ENCODE measurements at regions not wholly inside any gene's neighbourhood (a gene's known extent, or its start where the extent isn't known, plus 50 kb on each side); places are given as distances from the start of the nearest gene placed in this dataset.

- 62 to 100% methylated on average over 1 of the region's 1 CpG for WGBS, 2 donors
- H3K9me3 ChIP-seq: no peaks in the 10 kb centered on the region
- DNase-seq: no peak
- H3K4me3 ChIP-seq: no peak overlapping the region
- H3K27me3 ChIP-seq: no peaks in the 10 kb centered on the region
- H3K27ac ChIP-seq: no peak overlapping the region
- H3K36me3 ChIP-seq (replicated peaks in 1 of 2; ENCODE audit: insufficient read depth in 1 of 2, low read depth in 2 of 2): no peaks in the 10 kb centered on the region
- ATAC-seq: no peak
- intact Hi-C loops (cut with DNase I): no loop called here
- TF ChIP-seq POLR2A (IDR thresholded peaks at IDR 0.05) (no peak), CTCF (IDR thresholded peaks at IDR 0.05) (no peak)
- H3K4me1 ChIP-seq: no peaks in the 10 kb centered on the region
Measured at GRCh38 chr9:10674586-10674985, 61.8 kb upstream of the PTPRD start.

GRCh38 chr9:10678010-10678409, 65.2 kb upstream of the PTPRD start:
- no peak for DNase-seq
- intact Hi-C loops (cut with DNase I): no loop called here
- TF ChIP-seq CTCF (IDR thresholded peaks at IDR 0.05) (no peak), POLR2A (IDR thresholded peaks at IDR 0.05) (no peak)
- no peak for ATAC-seq
- Histone ChIP-seq H3K4me3 (no peak overlapping the region), H3K27ac (no peak overlapping the region), H3K36me3 (replicated peaks in 1 of 2; ENCODE audit: insufficient read depth in 1 of 2, low read depth in 2 of 2) (no peaks in the 10 kb centered on the region), H3K27me3 (no peaks in the 10 kb centered on the region), H3K9me3 (no peaks in the 10 kb centered on the region), H3K4me1 (no peaks in the 10 kb centered on the region)
- 44 to 61% methylated on average over 4 of the region's 4 CpGs for WGBS, 2 donors

- Histone ChIP-seq H3K36me3 (replicated peaks in 1 of 2; ENCODE audit: insufficient read depth in 1 of 2, low read depth in 2 of 2) (no peaks in the 10 kb centered on the region), H3K4me3 (no peak overlapping the region), H3K27ac (no peak overlapping the region), H3K27me3 (no peaks in the 10 kb centered on the region), H3K4me1 (no peaks in the 10 kb centered on the region), H3K9me3 (no peaks in the 10 kb centered on the region)
- TF ChIP-seq POLR2A (IDR thresholded peaks at IDR 0.05) (no peak), CTCF (IDR thresholded peaks at IDR 0.05) (no peak)
- intact Hi-C loops (cut with DNase I): no loop called here
- WGBS, 2 donors: 44 to 60% methylated on average over 1 of the region's 1 CpG
- ATAC-seq (no peak), DNase-seq (no peak)
Measured at GRCh38 chr9:10678790-10679189, 66.0 kb upstream of the PTPRD start.

- H3K9me3 ChIP-seq: no peaks in the 10 kb centered on the region
- DNase-seq: no peak
- no peak overlapping the region for H3K4me3 ChIP-seq
- H3K27ac ChIP-seq: no peak overlapping the region
- no peak for TF ChIP-seq POLR2A (IDR thresholded peaks at IDR 0.05)
- no peak for TF ChIP-seq CTCF (IDR thresholded peaks at IDR 0.05)
- no peaks in the 10 kb centered on the region for H3K27me3 ChIP-seq
- WGBS, 2 donors: 61 to 70% methylated on average over 2 of the region's 2 CpGs
- H3K4me1 ChIP-seq: no peaks in the 10 kb centered on the region
- intact Hi-C loops (cut with DNase I): no loop called here
- no peaks in the 10 kb centered on the region for H3K36me3 ChIP-seq (replicated peaks in 1 of 2; ENCODE audit: insufficient read depth in 1 of 2, low read depth in 2 of 2)
- no peak for ATAC-seq
Measured at GRCh38 chr9:10686943-10687342, 74.1 kb upstream of the PTPRD start.

- Histone ChIP-seq H3K36me3 (replicated peaks in 1 of 2; ENCODE audit: insufficient read depth in 1 of 2, low read depth in 2 of 2) (no peaks in the 10 kb centered on the region), H3K27ac (no peak overlapping the region), H3K9me3 (no peaks in the 10 kb centered on the region), H3K4me3 (no peak overlapping the region), H3K27me3 (no peaks in the 10 kb centered on the region), H3K4me1 (no peaks in the 10 kb centered on the region)
- TF ChIP-seq POLR2A (IDR thresholded peaks at IDR 0.05): no peak
- WGBS, 2 donors: 61 to 63% methylated on average over 2 of the region's 2 CpGs
- intact Hi-C loops (cut with DNase I): no loop called here
- ATAC-seq (no peak), DNase-seq (no peak)
Measured at GRCh38 chr9:10690546-10690945, 77.7 kb upstream of the PTPRD start.

Measured in body of pancreas (tissue), 4 donors.